AG09309 (cell line): ENCODE measurements at regions not wholly inside any gene's neighbourhood (a gene's known extent, or its start where the extent isn't known, plus 50 kb on each side); places are given as distances from the start of the nearest gene placed in this dataset.
"Not testable (repeated sequence)": the region's sequence is repeated elsewhere in the genome, so short reads cannot be mapped to it uniquely, and the experiment has no call there.

Experiments used
- DNase-seq: peaks from one replicate; pipeline ENCODE4 v3.0.0-alpha.2; 2010; ENCODE audit warnings: low read depth
- H3K4me3 ChIP-seq: 2 replicates; pipeline ENCODE4 v1.5.1; 2011; ENCODE audit warnings: mild to moderate bottlenecking, low read depth, low read length, moderate library complexity; ENCODE audit not compliant: control insufficient read depth
- CTCF ChIP-seq: IDR thresholded peaks from 2 replicates; pipeline ENCODE4 v1.5.1; 2011; ENCODE audit warnings: mild to moderate bottlenecking, low read depth, low read length, inconsistent platforms; ENCODE audit not compliant: insufficient read depth, control insufficient read depth; ENCODE audit errors: missing control alignments

DNA sequence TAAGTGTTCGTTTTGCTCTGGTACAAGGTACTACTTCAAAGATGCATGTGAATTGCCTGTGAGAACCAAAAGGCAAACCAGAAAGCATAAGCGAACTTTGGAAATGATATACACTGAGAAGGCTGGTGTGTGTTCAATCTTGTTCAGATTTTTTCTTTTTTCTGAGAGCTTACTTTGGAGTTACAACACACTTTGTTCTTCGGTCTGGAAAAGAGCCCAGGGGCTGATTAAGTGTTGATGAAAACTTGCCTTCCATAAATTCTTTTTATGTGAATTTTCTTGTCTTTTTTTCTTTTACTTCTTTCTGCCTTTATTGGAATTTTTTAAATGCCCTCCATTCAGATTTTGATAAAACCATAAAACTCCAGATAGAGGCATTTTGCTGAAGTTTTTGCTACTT is 395.1 kb upstream of the SASH1 start:
- no peak for TF ChIP-seq CTCF
- DNase-seq: peak; percentile 71
- H3K4me3 ChIP-seq: no peak overlapping the region

DNA sequence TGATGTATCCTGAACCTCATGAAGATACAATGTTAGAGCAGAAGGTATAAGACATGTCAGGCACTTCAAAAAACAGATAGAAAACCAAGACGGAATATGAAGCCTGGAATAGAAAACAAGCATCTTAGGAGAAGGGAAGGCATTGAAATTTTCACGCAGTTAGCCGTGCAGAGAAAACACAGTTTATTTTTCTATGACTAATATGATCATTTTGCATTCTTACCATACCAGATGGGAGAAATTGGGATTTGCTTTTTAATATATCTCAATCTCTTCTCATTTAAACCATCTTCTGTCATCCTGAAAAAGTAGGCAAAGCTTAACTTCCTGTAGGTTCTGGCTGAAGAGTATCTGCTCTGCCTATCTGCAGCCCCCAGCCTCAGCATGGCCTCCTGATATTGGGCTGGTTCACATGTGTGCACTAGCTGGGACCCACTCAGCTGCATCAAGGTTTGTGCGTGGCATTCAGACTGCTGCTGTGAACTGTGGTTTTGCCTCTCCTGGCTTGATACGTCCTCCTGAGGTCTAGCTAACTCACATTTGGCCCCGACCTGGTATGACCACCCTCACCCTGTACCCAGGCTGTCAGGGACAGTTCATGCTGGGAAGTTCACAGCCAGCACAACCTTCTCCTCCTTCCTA is 392.5 kb upstream of the SASH1 start:
- no peak overlapping the region for H3K4me3 ChIP-seq
- TF ChIP-seq CTCF: no peak
- no peak for DNase-seq

GRCh38 chr6:147950623-147950987 is 392.0 kb upstream of the SASH1 start:
- DNase-seq: no peak
- no peak for TF ChIP-seq CTCF

DNA sequence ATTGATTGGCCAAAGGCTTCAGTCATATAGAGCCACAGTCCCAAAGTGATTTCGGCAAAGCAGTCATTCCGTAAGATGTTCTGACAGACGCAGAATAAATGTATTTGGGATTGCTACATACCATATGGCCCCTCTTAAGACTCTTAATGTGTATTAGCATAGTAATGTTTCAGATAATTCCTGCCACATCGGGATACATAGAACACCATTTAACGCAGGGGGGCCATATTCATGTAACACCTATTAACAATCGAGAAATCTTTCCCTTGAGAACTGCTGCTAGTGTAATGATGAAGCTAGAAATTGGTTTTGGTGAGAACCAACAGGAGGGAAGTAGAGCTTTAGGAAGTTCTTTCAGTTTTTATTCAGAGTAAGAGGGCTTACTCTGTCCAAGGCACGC is 390.9 kb upstream of the SASH1 start:
- no peak for DNase-seq
- TF ChIP-seq CTCF: no peak
- no peak overlapping the region for H3K4me3 ChIP-seq

More at GRCh38 chr6:147950623-147950987, 392.0 kb upstream of the SASH1 start:
- H3K4me3 ChIP-seq: no peak overlapping the region

DNA sequence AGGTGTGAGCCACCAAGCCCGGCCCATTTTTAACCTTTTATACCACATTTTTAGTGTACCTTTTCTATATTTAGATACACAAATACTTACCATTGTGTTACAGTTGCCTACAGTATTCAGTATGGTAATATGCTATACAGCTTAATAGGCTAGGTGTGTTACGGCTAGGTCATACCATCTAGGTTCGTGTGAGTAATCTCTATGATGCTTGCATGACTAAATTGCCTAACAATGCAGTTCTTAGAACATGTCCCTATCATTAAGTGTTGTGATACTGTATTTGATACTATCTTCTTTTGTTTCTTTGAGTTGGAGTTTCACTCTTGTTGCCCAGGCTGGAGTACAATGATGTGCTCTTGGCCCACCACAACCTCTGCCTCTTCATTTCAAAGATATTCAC is 387.7 kb upstream of the SASH1 start:
- no peak for DNase-seq
- TF ChIP-seq CTCF: no peak
- H3K4me3 ChIP-seq: no peak overlapping the region

- H3K4me3 ChIP-seq: no peak overlapping the region
- no peak for DNase-seq
- no peak for TF ChIP-seq CTCF
These were observed 384.0 kb upstream of the SASH1 start for GRCh38 chr6:147958683-147959082.

DNA sequence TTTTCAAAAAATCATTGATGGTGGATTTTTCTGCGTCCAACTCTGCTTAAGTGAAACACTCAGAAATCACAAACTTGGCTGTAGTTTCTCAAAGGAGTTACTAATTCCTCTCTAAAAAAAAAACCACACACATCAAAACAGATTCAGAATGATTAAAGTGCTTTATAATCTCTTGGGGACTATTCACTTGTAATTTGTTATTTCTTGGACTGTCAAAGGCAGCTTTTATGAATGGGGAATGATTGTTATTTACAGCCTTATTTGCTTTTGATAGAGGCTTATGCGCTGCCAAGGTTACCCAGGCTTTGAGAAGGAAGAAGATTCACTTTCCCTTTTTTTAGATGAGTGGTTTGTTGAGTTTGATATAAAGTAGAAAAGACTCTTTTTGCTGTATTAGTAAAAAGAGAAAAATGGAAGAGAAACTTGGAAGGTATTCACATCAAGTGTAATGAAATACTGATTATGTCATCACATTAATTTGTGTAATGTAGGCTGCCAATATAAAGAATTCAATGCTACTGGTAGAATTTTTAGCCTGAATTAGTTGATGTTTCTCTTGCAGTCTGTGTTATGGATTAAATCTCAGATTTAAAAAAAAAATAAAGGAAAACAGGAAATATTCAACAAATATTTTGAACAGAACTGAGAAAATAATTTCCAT is 381.0 kb upstream of the SASH1 start:
- TF ChIP-seq CTCF: no peak
- H3K4me3 ChIP-seq: no peak overlapping the region
- DNase-seq: no peak

DNA sequence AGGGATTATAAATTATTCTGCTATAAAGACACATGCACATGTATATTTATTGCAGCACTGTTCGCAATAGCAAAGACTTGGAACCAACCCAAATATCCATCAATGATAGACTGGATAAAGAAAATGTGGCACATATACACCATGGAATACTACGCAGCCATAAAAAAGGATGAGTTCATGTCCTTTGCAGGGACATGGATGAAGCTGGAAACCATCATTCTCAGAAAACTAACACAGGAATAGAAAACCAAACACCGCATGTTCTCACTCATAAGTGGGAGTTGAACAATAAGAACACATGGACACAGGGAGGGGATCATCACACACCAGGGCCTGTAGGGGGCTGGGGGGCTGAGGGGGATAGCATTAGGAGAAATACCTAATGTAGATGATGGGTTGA is 377.2 kb upstream of the SASH1 start:
- not testable (repeated sequence) for DNase-seq, H3K4me3 ChIP-seq
